Right kidney (tissue), 1 donor: ENCODE measurements at regions not wholly inside any gene's neighbourhood (a gene's known extent, or its start where the extent isn't known, plus 50 kb on each side); places are given as distances from the start of the nearest gene placed in this dataset.

Experiments
- DNase-seq: peaks from one replicate; pipeline ENCODE4 v3.0.0-alpha.2; 2016

- no peak for DNase-seq
These were observed 126.0 kb upstream of the ACO1 start for GRCh38 chr9:32258482-32258881.

- no peak for DNase-seq
These were observed 124.1 kb upstream of the ACO1 start for GRCh38 chr9:32260151-32260862.

GRCh38 chr9:32264170-32264864 lies 120.1 kb upstream of the ACO1 start:
- DNase-seq: peak; percentile 42

GRCh38 chr9:32265037-32265436 lies 119.4 kb upstream of the ACO1 start:
- no peak for DNase-seq

- no peak for DNase-seq
These were observed 105.5 kb upstream of the ACO1 start for GRCh38 chr9:32278991-32279390.

GRCh38 chr9:32289756-32290155 lies 94.7 kb upstream of the ACO1 start:
- no peak for DNase-seq

- no peak for DNase-seq
These were observed 93.1 kb upstream of the ACO1 start for GRCh38 chr9:32291370-32291769.

GRCh38 chr9:32292611-32293010 lies 91.8 kb upstream of the ACO1 start:
- DNase-seq: no peak

- no peak for DNase-seq
These were observed 91.4 kb upstream of the ACO1 start for GRCh38 chr9:32293091-32293490.

GRCh38 chr9:32294106-32294505 lies 90.3 kb upstream of the ACO1 start:
- DNase-seq: peak; percentile 25

- DNase-seq: no peak
These were observed 84.1 kb upstream of the ACO1 start for GRCh38 chr9:32300373-32300772.

GRCh38 chr9:32304495-32304894 lies 79.9 kb upstream of the ACO1 start:
- DNase-seq: no peak

- no peak for DNase-seq
These were observed 78.4 kb upstream of the ACO1 start for GRCh38 chr9:32306006-32306405.

- no peak for DNase-seq
These were observed 65.0 kb upstream of the ACO1 start for GRCh38 chr9:32319312-32319929.

- DNase-seq: no peak
These were observed 61.8 kb upstream of the ACO1 start for GRCh38 chr9:32322622-32323021.

- no peak for DNase-seq
These were observed 58.3 kb upstream of the ACO1 start for GRCh38 chr9:32326146-32326545.

- DNase-seq: no peak
These were observed 53.2 kb upstream of the ACO1 start for GRCh38 chr9:32331240-32331639.

GRCh38 chr9:32334112-32334511 lies 50.3 kb upstream of the ACO1 start:
- no peak for DNase-seq
